Fibroblast of gingiva (primary cell): ENCODE measurements at regions not wholly inside any gene's neighbourhood (a gene's known extent, or its start where the extent isn't known, plus 50 kb on each side); places are given as distances from the start of the nearest gene placed in this dataset.
"Not testable (repeated sequence)": the region's sequence is repeated elsewhere in the genome, so short reads cannot be mapped to it uniquely, and the experiment has no call there.

ENCODE experiments used
- DNase-seq: peaks from one replicate; pipeline ENCODE4 v3.0.0-alpha.2; 2011; ENCODE audit warnings: low read depth

GRCh38 chr2:57180042-57180567 lies 866.5 kb upstream of the VRK2 start:
- DNase-seq: no peak

- no peak for DNase-seq
Measured at GRCh38 chr2:57180678-57181077, 865.9 kb upstream of the VRK2 start.

GRCh38 chr2:57181315-57182038 lies 865.1 kb upstream of the VRK2 start:
- DNase-seq: no peak

- no peak for DNase-seq
Measured at GRCh38 chr2:57182916-57183315, 863.7 kb upstream of the VRK2 start.

- no peak for DNase-seq
Measured at GRCh38 chr2:57185568-57185967, 861.0 kb upstream of the VRK2 start.

- DNase-seq: no peak
Measured at GRCh38 chr2:57190007-57190406, 856.6 kb upstream of the VRK2 start.

- no peak for DNase-seq
Measured at GRCh38 chr2:57199663-57200062, 846.9 kb upstream of the VRK2 start.

- no peak for DNase-seq
Measured at GRCh38 chr2:57204364-57204763, 842.2 kb upstream of the VRK2 start.

GRCh38 chr2:57205241-57205640 lies 841.4 kb upstream of the VRK2 start:
- DNase-seq: no peak

GRCh38 chr2:57207191-57207590 lies 839.4 kb upstream of the VRK2 start:
- DNase-seq: peak; percentile 60

- no peak for DNase-seq
Measured at GRCh38 chr2:57209799-57210198, 836.8 kb upstream of the VRK2 start.

- no peak for DNase-seq
Measured at GRCh38 chr2:57210855-57211254, 835.8 kb upstream of the VRK2 start.

GRCh38 chr2:57217013-57217412 lies 829.6 kb upstream of the VRK2 start:
- no peak for DNase-seq

GRCh38 chr2:57218206-57218605 lies 828.4 kb upstream of the VRK2 start:
- no peak for DNase-seq

GRCh38 chr2:57229706-57230105 lies 816.9 kb upstream of the VRK2 start:
- DNase-seq: not testable (repeated sequence)

- not testable (repeated sequence) for DNase-seq
Measured at GRCh38 chr2:57232341-57232740, 814.3 kb upstream of the VRK2 start.

GRCh38 chr2:57251495-57251894 lies 795.1 kb upstream of the VRK2 start:
- not testable (repeated sequence) for DNase-seq

- DNase-seq: not testable (repeated sequence)
Measured at GRCh38 chr2:57276408-57276807, 770.2 kb upstream of the VRK2 start.

- no peak for DNase-seq
Measured at GRCh38 chr2:57278451-57278850, 768.2 kb upstream of the VRK2 start.

GRCh38 chr2:57291209-57291608 lies 755.4 kb upstream of the VRK2 start:
- no peak for DNase-seq

GRCh38 chr2:57296795-57297517 lies 749.6 kb upstream of the VRK2 start:
- no peak for DNase-seq

- DNase-seq: no peak
Measured at GRCh38 chr2:57313678-57314077, 732.9 kb upstream of the VRK2 start.

- no peak for DNase-seq
Measured at GRCh38 chr2:57314682-57315081, 731.9 kb upstream of the VRK2 start.
